GM18861 (cell line): ENCODE measurements at regions not wholly inside any gene's neighbourhood (a gene's known extent, or its start where the extent isn't known, plus 50 kb on each side); places are given as distances from the start of the nearest gene placed in this dataset.
A peak's percentile ranks its signal among the peaks of the same experiment; 100 is the strongest.

ENCODE experiments used
- ATAC-seq: cut with Tn5 transposase; IDR thresholded peaks from one replicate; pipeline ENCODE4 v1.9.1; 2021; ENCODE audit not compliant: unreplicated experiment

- ATAC-seq, result no peak
Observed at GRCh38 chr9:20291201-20291600, 331.1 kb downstream of the MLLT3 start.

GRCh38 chr9:20290257-20290656 is 332.0 kb downstream of the MLLT3 start:
- no peak for ATAC-seq

GRCh38 chr9:20289423-20290010 is 332.8 kb downstream of the MLLT3 start:
- ATAC-seq, result peak; percentile 21

GRCh38 chr9:20286969-20287368 is 335.3 kb downstream of the MLLT3 start:
- no peak for ATAC-seq

GRCh38 chr9:20286154-20286700 is 336.1 kb downstream of the MLLT3 start:
- ATAC-seq, result no peak

- ATAC-seq, result no peak
Observed at GRCh38 chr9:20284601-20285289, 337.6 kb downstream of the MLLT3 start.

- no peak for ATAC-seq
Observed at GRCh38 chr9:20280330-20280729, 342.0 kb downstream of the MLLT3 start.

- no peak for ATAC-seq
Observed at GRCh38 chr9:20276762-20277161, 345.5 kb downstream of the MLLT3 start.

- ATAC-seq, result no peak
Observed at GRCh38 chr9:20271723-20272122, 350.6 kb downstream of the MLLT3 start.

GRCh38 chr9:20271096-20271495 is 351.2 kb downstream of the MLLT3 start:
- ATAC-seq, result peak; percentile 48

- ATAC-seq, result no peak
Observed at GRCh38 chr9:20270161-20270560, 352.1 kb downstream of the MLLT3 start.

- ATAC-seq, result no peak
Observed at GRCh38 chr9:20269620-20270019, 352.7 kb downstream of the MLLT3 start.

GRCh38 chr9:20264896-20265295 is 357.4 kb downstream of the MLLT3 start:
- no peak for ATAC-seq

GRCh38 chr9:20262611-20263010 is 359.7 kb downstream of the MLLT3 start:
- ATAC-seq, result no peak

GRCh38 chr9:20256284-20256948 is 365.9 kb downstream of the MLLT3 start:
- ATAC-seq, result no peak

GRCh38 chr9:20255052-20255451 is 367.2 kb downstream of the MLLT3 start:
- ATAC-seq, result no peak

GRCh38 chr9:20253635-20254034 is 368.7 kb downstream of the MLLT3 start:
- no peak for ATAC-seq

- no peak for ATAC-seq
Observed at GRCh38 chr9:20252778-20253177, 369.5 kb downstream of the MLLT3 start.

GRCh38 chr9:20250791-20251190 is 371.5 kb downstream of the MLLT3 start:
- ATAC-seq, result no peak

GRCh38 chr9:20244271-20244670 is 378.0 kb downstream of the MLLT3 start:
- ATAC-seq, result no peak

GRCh38 chr9:20243841-20244240 is 378.5 kb downstream of the MLLT3 start:
- no peak for ATAC-seq
